CD4-positive, alpha-beta T cell (primary cell): ENCODE measurements at regions not wholly inside any gene's neighbourhood (a gene's known extent, or its start where the extent isn't known, plus 50 kb on each side); places are given as distances from the start of the nearest gene placed in this dataset.

Experiments
- ATAC-seq: fragments of 200-7000 bp; cut with Tn5 transposase; one replicate; pipeline ENCODE4 v1.10.0; 2022; ENCODE audit warnings: mild to moderate bottlenecking; ENCODE audit not compliant: poor library complexity
- CTCF ChIA-PET: fragments of 350-600 bp; sonication (Branson Sonifier 250); formaldehyde crosslinking; loops from one replicate; lab custom pipeline; 2021; ENCODE audit warnings: antibody characterized with exemption, inconsistent platforms; lab: Charles Lee
- POLR2A ChIA-PET: fragments of 350-600 bp; sonication (Branson Sonifier 250); formaldehyde crosslinking; loops from one replicate; lab custom pipeline; 2021; ENCODE audit warnings: antibody characterized with exemption, inconsistent platforms; lab: Charles Lee
- DNase-seq, 14 experiments: peaks; one replicate each; pipeline ENCODE4 v3.0.0-alpha.2; 2013 to 2020; ENCODE audit warnings: mixed read lengths in 2 of 14
- H3K27ac ChIP-seq, 2 donors: one replicate each; pipeline versions ENCODE4 v1.5.1 to v1.7.0; 2013; ENCODE audit warnings: low read length in 2 of 2, low read depth in 1 of 2, mild to moderate bottlenecking in 1 of 2
- H3K27me3 ChIP-seq, 2 experiments: 1 replicate in 1 of 2; 2 replicates in 1 of 2; pipeline versions ENCODE4 v1.6.1 to v1.7.0; 2013; ENCODE audit warnings: low read length in 2 of 2, control low read depth in 1 of 2, mild to moderate bottlenecking in 1 of 2, moderate library complexity in 1 of 2; ENCODE audit not compliant: insufficient read depth in 2 of 2, control insufficient read depth in 1 of 2
- H3K36me3 ChIP-seq: one replicate; pipeline ENCODE4 v1.6.1; 2013; ENCODE audit warnings: low read length, control low read depth; ENCODE audit not compliant: insufficient read depth
- H3K4me1 ChIP-seq: one replicate; pipeline ENCODE4 v1.6.1; 2013; ENCODE audit warnings: low read length, control low read depth; ENCODE audit not compliant: insufficient read depth
- H3K4me3 ChIP-seq: one replicate; pipeline ENCODE4 v1.5.1; 2013; ENCODE audit warnings: mild to moderate bottlenecking, low read length, moderate library complexity
- H3K9me3 ChIP-seq, 2 experiments: 1 replicate in 1 of 2; 2 replicates in 1 of 2; pipeline versions ENCODE4 v1.6.1 to v1.7.0; 2013; ENCODE audit warnings: low read length in 2 of 2, mild to moderate bottlenecking in 2 of 2, control low read depth in 1 of 2, moderate library complexity in 1 of 2; ENCODE audit not compliant: control insufficient read depth in 1 of 2, insufficient read depth in 1 of 2
- H3K27ac Mint-ChIP-seq: one replicate; pipeline ENCODE4 v1.8.0; 2020; ENCODE audit warnings: mixed read lengths
- H3K27me3 Mint-ChIP-seq: one replicate; pipeline ENCODE4 v1.8.0; 2021; ENCODE audit warnings: mixed read lengths
- H3K36me3 Mint-ChIP-seq: one replicate; pipeline ENCODE4 v1.8.0; 2021; ENCODE audit warnings: low read depth, mixed read lengths
- H3K4me1 Mint-ChIP-seq: one replicate; pipeline ENCODE4 v1.8.0; 2021; ENCODE audit warnings: low read depth, mixed read lengths
- H3K4me3 Mint-ChIP-seq: one replicate; pipeline ENCODE4 v1.8.0; 2020; ENCODE audit warnings: mild to moderate bottlenecking, mixed read lengths
- H3K9me3 Mint-ChIP-seq: one replicate; pipeline ENCODE4 v1.8.0; 2020; ENCODE audit warnings: mixed read lengths
- CTCF ChIP-seq: fragments of 200-600 bp; IDR thresholded peaks from one replicate; pipeline ENCODE4 v1.8.0; 2022; ENCODE audit warnings: antibody characterized with exemption, mild to moderate bottlenecking
- intact Hi-C, 2 experiments: fragments of 100-400 bp; cut with DNase I in 1 of 2; cut with micrococcal nuclease in 1 of 2; formaldehyde crosslinking; loops; one replicate each; pipeline versions ENCODE4 v1.15.1 to v1.9.0; 2023 to 2025; cut with DNase I, micrococcal nuclease

GRCh38 chr5:39648085-39648847 lies 223.5 kb upstream of the DAB2 start:
- Mint-ChIP-seq H3K36me3 (no peaks in the 10 kb centered on the region), H3K4me1 (no peaks in the 10 kb centered on the region), H3K4me3 (no peak overlapping the region), H3K27ac (no peak overlapping the region), H3K9me3 (no peaks in the 10 kb centered on the region), H3K27me3 (peaks cover 9% of the 10 kb centered on the region)
- H3K27ac ChIP-seq = no peak overlapping the region
- no peaks in the 10 kb centered on the region for H3K9me3 ChIP-seq
- H3K36me3 ChIP-seq = no peaks in the 10 kb centered on the region
- DNase-seq (no peak), ATAC-seq (no peak)
- TF ChIP-seq CTCF = no peak
- ChIA-PET CTCF (no interaction called here), POLR2A (no interaction called here)
- no peak overlapping the region for H3K4me3 ChIP-seq
- intact Hi-C loops = no loop called here
- no peaks in the 10 kb centered on the region for H3K4me1 ChIP-seq
- H3K27me3 ChIP-seq = no peaks in the 10 kb centered on the region

GRCh38 chr5:39640552-39640951 lies 215.8 kb upstream of the DAB2 start:
- Histone ChIP-seq H3K36me3 (no peaks in the 10 kb centered on the region), H3K27ac (no peak overlapping the region), H3K27me3 (no peaks in the 10 kb centered on the region), H3K9me3 (no peaks in the 10 kb centered on the region), H3K4me1 (no peaks in the 10 kb centered on the region), H3K4me3 (no peak overlapping the region)
- Mint-ChIP-seq H3K36me3 (no peaks in the 10 kb centered on the region), H3K27ac (no peak overlapping the region), H3K4me1 (no peaks in the 10 kb centered on the region), H3K9me3 (no peaks in the 10 kb centered on the region), H3K27me3 (no peaks in the 10 kb centered on the region), H3K4me3 (no peak overlapping the region)
- no peak for ATAC-seq
- no peak for DNase-seq
- TF ChIP-seq CTCF = no peak
- ChIA-PET CTCF (no interaction called here), POLR2A (no interaction called here)
- intact Hi-C loops = no loop called here

DNA sequence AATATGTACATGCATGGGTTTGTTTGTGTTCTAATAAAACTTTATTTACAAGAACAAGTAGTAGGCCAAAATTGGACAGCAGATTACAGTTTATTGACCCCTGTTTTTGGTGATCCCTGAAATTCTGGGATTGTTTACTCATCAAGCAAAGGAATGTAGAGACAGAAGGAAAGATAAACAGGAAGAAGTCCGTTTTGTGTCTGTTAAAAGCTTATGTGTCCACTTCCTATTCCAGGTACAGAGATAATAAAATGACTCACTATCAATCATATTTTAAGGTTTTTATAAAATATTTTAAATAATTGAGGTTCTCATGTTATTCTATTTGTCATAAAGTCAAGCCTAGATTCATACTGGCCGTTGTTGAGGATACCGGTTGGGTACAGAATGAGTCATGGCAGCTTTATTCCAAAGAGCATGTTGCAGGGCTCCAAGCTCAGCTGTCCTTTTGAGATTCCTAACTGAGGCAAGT lies 214.9 kb upstream of the DAB2 start:
- H3K4me1 Mint-ChIP-seq = no peaks in the 10 kb centered on the region
- H3K27ac ChIP-seq = no peak overlapping the region
- CTCF ChIA-PET = no interaction called here
- no peak overlapping the region for H3K4me3 Mint-ChIP-seq
- H3K9me3 Mint-ChIP-seq = no peaks in the 10 kb centered on the region
- no peaks in the 10 kb centered on the region for H3K36me3 Mint-ChIP-seq
- POLR2A ChIA-PET = no interaction called here
- intact Hi-C loops = no loop called here
- no peak for TF ChIP-seq CTCF
- no peaks in the 10 kb centered on the region for H3K36me3 ChIP-seq
- DNase-seq = no peak
- H3K4me1 ChIP-seq = no peaks in the 10 kb centered on the region
- ATAC-seq = no peak
- no peak overlapping the region for H3K4me3 ChIP-seq
- H3K27me3 ChIP-seq = no peaks in the 10 kb centered on the region
- H3K27me3 Mint-ChIP-seq = peaks cover 4% of the 10 kb centered on the region
- H3K9me3 ChIP-seq = no peaks in the 10 kb centered on the region
- H3K27ac Mint-ChIP-seq = no peak overlapping the region
